Fibroblast of lung (primary cell): ENCODE measurements at regions not wholly inside any gene's neighbourhood (a gene's known extent, or its start where the extent isn't known, plus 50 kb on each side); places are given as distances from the start of the nearest gene placed in this dataset.

Experiments used
- DNase-seq, 2 donors: peaks; one replicate each; pipeline versions ENCODE4 v3.0.0 to v3.0.0-alpha.2; 2010; ENCODE audit warnings: low read depth in 2 of 2
- H2AFZ ChIP-seq: 2 replicates; pipeline ENCODE4 v1.5.1; 2012; ENCODE audit warnings: low read length, control low read depth, inconsistent platforms
- H3K27ac ChIP-seq: 2 replicates; pipeline ENCODE4 v1.5.1; 2011; ENCODE audit warnings: low read length, control low read depth; ENCODE audit not compliant: insufficient read depth
- H3K27me3 ChIP-seq: 2 replicates; pipeline ENCODE4 v1.5.1; 2011; ENCODE audit warnings: mild to moderate bottlenecking, low read length; ENCODE audit not compliant: control insufficient read depth, insufficient read depth
- H3K36me3 ChIP-seq: 2 replicates; pipeline ENCODE4 v1.5.1; 2011; ENCODE audit warnings: low read length; ENCODE audit not compliant: control insufficient read depth, insufficient read depth
- H3K4me1 ChIP-seq: 2 replicates; pipeline ENCODE4 v1.5.1; 2011; ENCODE audit warnings: low read length; ENCODE audit not compliant: control insufficient read depth, insufficient read depth; ENCODE audit errors: extremely low read depth
- H3K4me2 ChIP-seq: 2 replicates; pipeline ENCODE4 v1.5.1; 2011; ENCODE audit warnings: low read length, control low read depth; ENCODE audit not compliant: insufficient read depth; ENCODE audit errors: extremely low read depth
- H3K4me3 ChIP-seq, 4 experiments: fragments of 200-600 bp in 1 of 4; sonication (generic) in 1 of 4; replicated peaks in 1 of 4; 2 replicates each; pipeline ENCODE4 v1.5.1; 2011 to 2016; ENCODE audit warnings: low read length in 4 of 4, low read depth in 3 of 4, mild to moderate bottlenecking in 3 of 4, control low read depth in 2 of 4, inconsistent platforms in 1 of 4, mixed read lengths in 1 of 4; ENCODE audit not compliant: insufficient read depth in 1 of 4; ENCODE audit errors: control extremely low read depth in 1 of 4
- H3K79me2 ChIP-seq: 2 replicates; pipeline ENCODE4 v1.5.1; 2012; ENCODE audit warnings: mild to moderate bottlenecking, low read length, inconsistent platforms; ENCODE audit not compliant: control insufficient read depth, insufficient read depth
- H3K9ac ChIP-seq: 2 replicates; pipeline ENCODE4 v1.5.1; 2011; ENCODE audit warnings: mild to moderate bottlenecking, low read length, control low read depth; ENCODE audit not compliant: insufficient read depth
- H3K9me3 ChIP-seq: 2 replicates; pipeline ENCODE4 v1.5.1; 2012; ENCODE audit warnings: low read depth, low read length; ENCODE audit not compliant: control insufficient read depth, insufficient read depth
- H4K20me1 ChIP-seq: 2 replicates; pipeline ENCODE4 v1.5.1; 2011; ENCODE audit warnings: low read length; ENCODE audit not compliant: control insufficient read depth, insufficient read depth; ENCODE audit errors: extremely low read depth
- EZH2 ChIP-seq: IDR thresholded peaks from 2 replicates; pipeline ENCODE4 v1.5.1; 2012; ENCODE audit warnings: low read length, control low read depth, mild to moderate bottlenecking; ENCODE audit errors: missing control alignments
- TF ChIP-seq, protein P1 (sequence below), 2 donors: IDR thresholded peaks in 1 of 2; conservative IDR thresholded peaks in 1 of 2; 1 replicate in 1 of 2; 2 replicates in 1 of 2; pipeline ENCODE4 v1.5.1; 2011 to 2012; ENCODE audit warnings: low read length in 2 of 2, control low read depth in 1 of 2, inconsistent platforms in 1 of 2, low read depth in 1 of 2, mild to moderate bottlenecking in 1 of 2

DNA sequence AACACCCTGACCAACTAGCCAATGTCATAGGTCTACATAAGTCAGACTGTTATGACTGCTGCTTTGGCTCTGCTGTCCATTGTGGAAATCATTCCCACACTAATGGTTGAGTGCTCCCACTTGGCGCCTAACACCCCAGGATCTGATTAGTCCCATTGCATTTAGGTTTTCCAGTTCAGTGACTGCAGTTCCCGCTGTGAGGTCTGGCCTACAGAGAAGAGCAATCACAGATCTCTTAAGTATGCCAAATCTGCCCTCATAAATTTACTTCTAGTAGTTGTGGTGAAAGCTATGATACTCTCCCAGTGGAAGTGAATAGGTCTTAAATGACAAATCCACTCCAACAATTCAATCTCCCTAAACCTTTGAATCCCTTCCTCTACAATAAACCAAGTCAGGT is 77.3 kb upstream of the IL2 start:
- H3K4me2 ChIP-seq = no peak overlapping the region
- no peak overlapping the region for H3K27ac ChIP-seq
- no peak for TF ChIP-seq EZH2
- TF ChIP-seq, protein P1, sequence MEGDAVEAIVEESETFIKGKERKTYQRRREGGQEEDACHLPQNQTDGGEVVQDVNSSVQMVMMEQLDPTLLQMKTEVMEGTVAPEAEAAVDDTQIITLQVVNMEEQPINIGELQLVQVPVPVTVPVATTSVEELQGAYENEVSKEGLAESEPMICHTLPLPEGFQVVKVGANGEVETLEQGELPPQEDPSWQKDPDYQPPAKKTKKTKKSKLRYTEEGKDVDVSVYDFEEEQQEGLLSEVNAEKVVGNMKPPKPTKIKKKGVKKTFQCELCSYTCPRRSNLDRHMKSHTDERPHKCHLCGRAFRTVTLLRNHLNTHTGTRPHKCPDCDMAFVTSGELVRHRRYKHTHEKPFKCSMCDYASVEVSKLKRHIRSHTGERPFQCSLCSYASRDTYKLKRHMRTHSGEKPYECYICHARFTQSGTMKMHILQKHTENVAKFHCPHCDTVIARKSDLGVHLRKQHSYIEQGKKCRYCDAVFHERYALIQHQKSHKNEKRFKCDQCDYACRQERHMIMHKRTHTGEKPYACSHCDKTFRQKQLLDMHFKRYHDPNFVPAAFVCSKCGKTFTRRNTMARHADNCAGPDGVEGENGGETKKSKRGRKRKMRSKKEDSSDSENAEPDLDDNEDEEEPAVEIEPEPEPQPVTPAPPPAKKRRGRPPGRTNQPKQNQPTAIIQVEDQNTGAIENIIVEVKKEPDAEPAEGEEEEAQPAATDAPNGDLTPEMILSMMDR (conservative IDR thresholded peaks at IDR 0.05 in 1 of 2, IDR thresholded peaks at IDR 0.05 in 1 of 2; ENCODE audit: low read depth in 1 of 2, low read length in 2 of 2) = no peak
- H4K20me1 ChIP-seq = no peaks in the 10 kb centered on the region
- no peaks in the 10 kb centered on the region for H3K27me3 ChIP-seq
- H3K9me3 ChIP-seq = no peaks in the 10 kb centered on the region
- no peaks in the 10 kb centered on the region for H3K36me3 ChIP-seq
- H3K4me1 ChIP-seq = no peaks in the 10 kb centered on the region
- no peak for DNase-seq
- no peak overlapping the region for H2AFZ ChIP-seq
- H3K79me2 ChIP-seq = no peaks in the 10 kb centered on the region
- no peak overlapping the region for H3K4me3 ChIP-seq
- H3K9ac ChIP-seq = no peak overlapping the region

DNA sequence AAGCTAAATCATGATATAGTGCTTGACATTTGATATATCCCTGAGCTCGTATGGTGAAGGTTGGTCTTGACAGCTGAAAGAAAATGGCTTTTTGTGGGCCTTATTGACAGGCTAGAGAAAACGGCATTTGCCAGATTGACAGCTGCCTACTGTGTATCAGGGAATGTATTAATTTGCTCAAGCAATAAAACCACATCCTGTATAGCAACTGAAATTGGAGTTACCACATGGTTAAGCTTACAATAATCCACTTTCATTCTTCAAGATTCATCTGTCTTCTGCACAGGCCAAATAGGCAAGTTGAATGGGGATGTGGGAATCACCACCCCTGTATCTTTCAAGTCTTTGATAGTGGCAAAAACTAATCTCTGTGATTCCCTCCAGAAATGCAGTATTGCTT is 76.2 kb upstream of the IL2 start:
- Histone ChIP-seq H3K36me3 (no peaks in the 10 kb centered on the region), H3K79me2 (no peaks in the 10 kb centered on the region), H3K4me1 (no peaks in the 10 kb centered on the region), H3K27ac (no peak overlapping the region), H3K4me2 (no peak overlapping the region), H4K20me1 (no peaks in the 10 kb centered on the region), H3K4me3 (no peak overlapping the region), H3K9ac (no peak overlapping the region), H3K9me3 (no peaks in the 10 kb centered on the region), H2AFZ (no peak overlapping the region), H3K27me3 (no peaks in the 10 kb centered on the region)
- no peak for DNase-seq
- TF ChIP-seq, protein P1 (conservative IDR thresholded peaks at IDR 0.05 in 1 of 2, IDR thresholded peaks at IDR 0.05 in 1 of 2; ENCODE audit: low read depth in 1 of 2, low read length in 2 of 2) = no peak
- no peak for TF ChIP-seq EZH2

DNA sequence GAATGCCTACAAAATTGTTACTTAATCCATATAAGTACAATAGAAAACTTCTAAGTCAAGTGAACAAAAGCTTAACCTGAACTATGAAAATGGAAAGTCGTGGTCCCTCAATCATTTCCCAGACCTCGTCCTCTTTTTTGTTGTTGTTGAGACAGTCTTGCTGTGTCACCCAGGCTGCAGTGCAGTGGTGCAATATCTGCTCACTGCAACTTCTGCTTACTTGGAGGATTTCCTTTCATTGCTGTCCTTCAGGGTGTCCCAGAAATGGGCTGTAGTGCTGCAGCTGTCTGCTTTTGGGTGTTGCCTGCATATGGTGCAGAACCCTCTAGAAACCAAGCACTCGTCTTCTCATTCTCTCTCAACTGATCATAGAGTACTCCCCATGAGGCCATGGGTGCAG is 75.0 kb upstream of the IL2 start:
- Histone ChIP-seq H2AFZ (no peak overlapping the region), H4K20me1 (no peaks in the 10 kb centered on the region), H3K4me3 (no peak overlapping the region), H3K36me3 (no peaks in the 10 kb centered on the region), H3K27me3 (no peaks in the 10 kb centered on the region), H3K79me2 (no peaks in the 10 kb centered on the region), H3K4me1 (no peaks in the 10 kb centered on the region), H3K9me3 (no peaks in the 10 kb centered on the region), H3K4me2 (no peak overlapping the region), H3K27ac (no peak overlapping the region), H3K9ac (no peak overlapping the region)
- TF ChIP-seq, protein P1 (conservative IDR thresholded peaks at IDR 0.05 in 1 of 2, IDR thresholded peaks at IDR 0.05 in 1 of 2; ENCODE audit: low read depth in 1 of 2, low read length in 2 of 2) = no peak
- no peak for TF ChIP-seq EZH2
- no peak for DNase-seq
